GM12875 (cell line): ENCODE measurements at regions not wholly inside any gene's neighbourhood (a gene's known extent, or its start where the extent isn't known, plus 50 kb on each side); places are given as distances from the start of the nearest gene placed in this dataset.
"Not testable (repeated sequence)": the region's sequence is repeated elsewhere in the genome, so short reads cannot be mapped to it uniquely, and the experiment has no call there.

Experiments
- H3K4me3 ChIP-seq: one replicate; pipeline ENCODE4 v1.5.1; 2011; ENCODE audit warnings: low read depth, low read length, control low read depth
- CTCF ChIP-seq: IDR thresholded peaks from 2 replicates; pipeline ENCODE4 v1.5.1; 2011; ENCODE audit warnings: low read depth, mild to moderate bottlenecking, control low read depth, inconsistent platforms, low read length, moderate library complexity, borderline replicate concordance; ENCODE audit not compliant: insufficient read depth

- no peak overlapping the region for H3K4me3 ChIP-seq
- TF ChIP-seq CTCF, result no peak
Measured at GRCh38 chr10:113497198-113497597, 55.7 kb upstream of the HABP2 start.

- no peak for TF ChIP-seq CTCF
- H3K4me3 ChIP-seq, result no peak overlapping the region
Measured at GRCh38 chr10:113498997-113499396, 53.9 kb upstream of the HABP2 start.

- TF ChIP-seq CTCF, result no peak
- H3K4me3 ChIP-seq, result no peak overlapping the region
Measured at GRCh38 chr10:113499806-113500205, 53.0 kb upstream of the HABP2 start.

GRCh38 chr10:113501031-113501430 lies 51.8 kb upstream of the HABP2 start:
- not testable (repeated sequence) for H3K4me3 ChIP-seq
